MM.1S (cell line): ENCODE measurements at regions not wholly inside any gene's neighbourhood (a gene's known extent, or its start where the extent isn't known, plus 50 kb on each side); places are given as distances from the start of the nearest gene placed in this dataset.

Experiments
- EZH2 ChIP-seq: fragments of 300-600 bp; sonication (generic); optimal IDR thresholded peaks from 2 replicates; pipeline ENCODE3; 2017; ENCODE audit warnings: low read depth, mild to moderate bottlenecking, antibody characterized with exemption, low read length, mixed read lengths
- EZH2phosphoT487 ChIP-seq: fragments of 300-600 bp; sonication (generic); IDR thresholded peaks from 2 replicates; pipeline ENCODE4 v1.6.1; 2018; ENCODE audit warnings: antibody characterized with exemption, low read length
- TF ChIP-seq, protein P1 (sequence below): fragments of 300-600 bp; sonication (generic); IDR thresholded peaks from 2 replicates; pipeline ENCODE4 v1.5.1; 2016; ENCODE audit warnings: antibody characterized with exemption, low read length, mixed read lengths

DNA sequence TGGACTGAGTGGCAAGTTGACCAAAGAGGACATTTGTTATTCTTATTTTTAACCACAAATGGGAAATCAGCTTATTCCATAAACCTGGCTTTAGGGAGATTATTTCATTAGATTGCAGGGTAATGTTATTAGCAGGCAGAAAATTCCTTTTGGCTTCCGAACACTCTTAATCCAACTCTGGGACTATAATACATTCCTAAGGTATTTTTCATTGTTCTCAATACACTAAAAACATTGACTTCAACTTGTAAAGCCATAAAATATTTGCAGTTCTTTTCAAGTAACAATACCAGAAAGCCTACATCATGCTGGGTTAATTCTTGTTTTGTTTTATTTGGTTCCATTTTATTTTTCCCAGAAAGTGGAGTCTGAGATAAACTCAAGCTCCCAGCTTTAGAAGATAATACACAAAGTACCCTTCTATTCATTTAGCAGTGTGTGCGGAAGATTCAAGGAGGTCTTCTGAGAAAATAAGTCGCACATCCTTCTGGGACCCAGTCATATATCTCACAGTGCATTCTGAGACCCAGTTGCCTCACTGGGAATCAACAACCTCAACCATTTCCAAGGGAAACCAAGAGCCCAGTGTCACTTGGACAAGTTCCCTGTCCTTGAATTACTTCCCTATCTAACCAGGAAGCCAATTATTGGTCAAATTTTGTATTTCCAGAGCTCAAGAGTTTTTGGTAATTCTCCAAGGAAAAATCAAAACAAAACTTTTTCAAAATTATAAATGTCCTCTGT is 389.6 kb upstream of the DYNLRB2 start:
- TF ChIP-seq, protein P1, sequence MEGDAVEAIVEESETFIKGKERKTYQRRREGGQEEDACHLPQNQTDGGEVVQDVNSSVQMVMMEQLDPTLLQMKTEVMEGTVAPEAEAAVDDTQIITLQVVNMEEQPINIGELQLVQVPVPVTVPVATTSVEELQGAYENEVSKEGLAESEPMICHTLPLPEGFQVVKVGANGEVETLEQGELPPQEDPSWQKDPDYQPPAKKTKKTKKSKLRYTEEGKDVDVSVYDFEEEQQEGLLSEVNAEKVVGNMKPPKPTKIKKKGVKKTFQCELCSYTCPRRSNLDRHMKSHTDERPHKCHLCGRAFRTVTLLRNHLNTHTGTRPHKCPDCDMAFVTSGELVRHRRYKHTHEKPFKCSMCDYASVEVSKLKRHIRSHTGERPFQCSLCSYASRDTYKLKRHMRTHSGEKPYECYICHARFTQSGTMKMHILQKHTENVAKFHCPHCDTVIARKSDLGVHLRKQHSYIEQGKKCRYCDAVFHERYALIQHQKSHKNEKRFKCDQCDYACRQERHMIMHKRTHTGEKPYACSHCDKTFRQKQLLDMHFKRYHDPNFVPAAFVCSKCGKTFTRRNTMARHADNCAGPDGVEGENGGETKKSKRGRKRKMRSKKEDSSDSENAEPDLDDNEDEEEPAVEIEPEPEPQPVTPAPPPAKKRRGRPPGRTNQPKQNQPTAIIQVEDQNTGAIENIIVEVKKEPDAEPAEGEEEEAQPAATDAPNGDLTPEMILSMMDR: no peak
- TF ChIP-seq EZH2: no peak
- TF ChIP-seq EZH2phosphoT487: no peak
